ENCODE measurements at regions not wholly inside any gene's neighbourhood (a gene's known extent, or its start where the extent isn't known, plus 50 kb on each side); places are given as distances from the start of the nearest gene placed in this dataset.

GRCh38 chr1:58264462-58264861 lies 282.1 kb downstream of the OMA1 start:
- DNase-seq (no peak), ATAC-seq (no peak)
- Mint-ChIP-seq H3K4me3 (no peak overlapping the region), H3K4me1 (ENCODE audit: low read depth) (no peaks in the 10 kb centered on the region), H3K27me3 (peaks cover 3% of the 10 kb centered on the region), H3K9me3 (no peaks in the 10 kb centered on the region), H3K27ac (no peak overlapping the region), H3K36me3 (ENCODE audit: low read depth) (no peaks in the 10 kb centered on the region)
- POLR2A ChIA-PET: no interaction called here
- CTCF ChIA-PET: no interaction called here
- TF ChIP-seq CTCF (IDR thresholded peaks at IDR 0.05): no peak
- intact Hi-C loops (cut with micrococcal nuclease): no loop called here

GRCh38 chr1:58262702-58263101 lies 283.8 kb downstream of the OMA1 start:
- intact Hi-C loops (cut with micrococcal nuclease): no loop called here
- DNase-seq (no peak), ATAC-seq (no peak)
- H3K36me3 Mint-ChIP-seq (ENCODE audit: low read depth): no peaks in the 10 kb centered on the region
- ChIA-PET CTCF (interaction anchor here (1.2 kb wide), 1 partner anchor 10 kb away, joined by 3 read pairs; no protein-coding TSS in a partner anchor), POLR2A (no interaction called here)
- no peak overlapping the region for H3K27ac Mint-ChIP-seq
- H3K27me3 Mint-ChIP-seq: peaks cover 3% of the 10 kb centered on the region
- H3K4me1 Mint-ChIP-seq (ENCODE audit: low read depth): no peaks in the 10 kb centered on the region
- no peaks in the 10 kb centered on the region for H3K9me3 Mint-ChIP-seq
- no peak overlapping the region for H3K4me3 Mint-ChIP-seq
- no peak for TF ChIP-seq CTCF (IDR thresholded peaks at IDR 0.05)

- no peak overlapping the region for H3K4me3 Mint-ChIP-seq
- H3K9me3 Mint-ChIP-seq: peaks cover 2% of the 10 kb centered on the region
- no peak for DNase-seq
- no peaks in the 10 kb centered on the region for H3K4me1 Mint-ChIP-seq (ENCODE audit: low read depth)
- H3K27ac Mint-ChIP-seq: no peak overlapping the region
- no peak for TF ChIP-seq CTCF (IDR thresholded peaks at IDR 0.05)
- no peak for ATAC-seq
- POLR2A ChIA-PET: no interaction called here
- H3K27me3 Mint-ChIP-seq: no peaks in the 10 kb centered on the region
- intact Hi-C loops (cut with micrococcal nuclease): no loop called here
- CTCF ChIA-PET: no interaction called here
- H3K36me3 Mint-ChIP-seq (ENCODE audit: low read depth): no peaks in the 10 kb centered on the region
Measured at GRCh38 chr1:58258082-58258481, 288.4 kb downstream of the OMA1 start.

- H3K36me3 Mint-ChIP-seq (ENCODE audit: low read depth): no peaks in the 10 kb centered on the region
- H3K4me1 Mint-ChIP-seq (ENCODE audit: low read depth): no peaks in the 10 kb centered on the region
- no peak for ATAC-seq
- no peak for TF ChIP-seq CTCF (IDR thresholded peaks at IDR 0.05)
- no peaks in the 10 kb centered on the region for H3K27me3 Mint-ChIP-seq
- H3K9me3 Mint-ChIP-seq: peaks cover 2% of the 10 kb centered on the region
- ChIA-PET POLR2A (no interaction called here), CTCF (no interaction called here)
- no peak overlapping the region for H3K27ac Mint-ChIP-seq
- H3K4me3 Mint-ChIP-seq: no peak overlapping the region
- intact Hi-C loops (cut with micrococcal nuclease): no loop called here
- no peak for DNase-seq
Measured at GRCh38 chr1:58257003-58257402, 289.5 kb downstream of the OMA1 start.

- no peak for TF ChIP-seq CTCF (IDR thresholded peaks at IDR 0.05)
- DNase-seq (no peak), ATAC-seq (no peak)
- intact Hi-C loops (cut with micrococcal nuclease): no loop called here
- Mint-ChIP-seq H3K4me3 (no peak overlapping the region), H3K36me3 (ENCODE audit: low read depth) (no peaks in the 10 kb centered on the region), H3K4me1 (ENCODE audit: low read depth) (no peaks in the 10 kb centered on the region), H3K9me3 (peaks cover 2% of the 10 kb centered on the region), H3K27me3 (peaks cover under 1% of the 10 kb centered on the region), H3K27ac (no peak overlapping the region)
- CTCF ChIA-PET: no interaction called here
- POLR2A ChIA-PET: no interaction called here
Measured at GRCh38 chr1:58256546-58256945, 290.0 kb downstream of the OMA1 start.
